Nephron progenitor cell (in vitro differentiated cells): ENCODE measurements at regions not wholly inside any gene's neighbourhood (a gene's known extent, or its start where the extent isn't known, plus 50 kb on each side); places are given as distances from the start of the nearest gene placed in this dataset.

Experiments
- DNase-seq: peaks from one replicate; pipeline ENCODE4 v3.0.0; 2021
- H3K27ac Mint-ChIP-seq: 2 replicates; pipeline ENCODE4 v1.8.0; 2021; ENCODE audit warnings: mild to moderate bottlenecking, moderate library complexity, mixed read lengths
- H3K27me3 Mint-ChIP-seq: 2 replicates; pipeline ENCODE4 v1.8.0; 2021; ENCODE audit warnings: mild to moderate bottlenecking, low read depth, mixed read lengths; ENCODE audit not compliant: poor library complexity
- H3K36me3 Mint-ChIP-seq: 2 replicates; pipeline ENCODE4 v1.8.0; 2021; ENCODE audit warnings: low read depth, mixed read lengths
- H3K4me1 Mint-ChIP-seq: 2 replicates; pipeline ENCODE4 v1.8.0; 2021; ENCODE audit warnings: mixed read lengths
- H3K4me3 Mint-ChIP-seq: 2 replicates; pipeline ENCODE4 v1.8.0; 2021; ENCODE audit warnings: mild to moderate bottlenecking, moderate library complexity, mixed read lengths
- H3K9me3 Mint-ChIP-seq: 2 replicates; pipeline ENCODE4 v1.8.0; 2021; ENCODE audit warnings: mild to moderate bottlenecking, moderate library complexity, mixed read lengths
- TF ChIP-seq, protein P1 (sequence below): fragments of 200-600 bp; sonication (generic); IDR thresholded peaks from 2 replicates; pipeline ENCODE4 v1.5.0; 2021; ENCODE audit warnings: antibody characterized with exemption

GRCh38 chr10:131655101-131655849 is 245.5 kb upstream of the PPP2R2D start:
- Mint-ChIP-seq H3K36me3 (no peaks in the 10 kb centered on the region), H3K27me3 (peaks cover 21% of the 10 kb centered on the region), H3K4me3 (no peak overlapping the region), H3K27ac (peak overlapping the region; percentile 53), H3K4me1 (peaks cover 52% of the 10 kb centered on the region), H3K9me3 (peaks cover 11% of the 10 kb centered on the region)
- TF ChIP-seq, protein P1, sequence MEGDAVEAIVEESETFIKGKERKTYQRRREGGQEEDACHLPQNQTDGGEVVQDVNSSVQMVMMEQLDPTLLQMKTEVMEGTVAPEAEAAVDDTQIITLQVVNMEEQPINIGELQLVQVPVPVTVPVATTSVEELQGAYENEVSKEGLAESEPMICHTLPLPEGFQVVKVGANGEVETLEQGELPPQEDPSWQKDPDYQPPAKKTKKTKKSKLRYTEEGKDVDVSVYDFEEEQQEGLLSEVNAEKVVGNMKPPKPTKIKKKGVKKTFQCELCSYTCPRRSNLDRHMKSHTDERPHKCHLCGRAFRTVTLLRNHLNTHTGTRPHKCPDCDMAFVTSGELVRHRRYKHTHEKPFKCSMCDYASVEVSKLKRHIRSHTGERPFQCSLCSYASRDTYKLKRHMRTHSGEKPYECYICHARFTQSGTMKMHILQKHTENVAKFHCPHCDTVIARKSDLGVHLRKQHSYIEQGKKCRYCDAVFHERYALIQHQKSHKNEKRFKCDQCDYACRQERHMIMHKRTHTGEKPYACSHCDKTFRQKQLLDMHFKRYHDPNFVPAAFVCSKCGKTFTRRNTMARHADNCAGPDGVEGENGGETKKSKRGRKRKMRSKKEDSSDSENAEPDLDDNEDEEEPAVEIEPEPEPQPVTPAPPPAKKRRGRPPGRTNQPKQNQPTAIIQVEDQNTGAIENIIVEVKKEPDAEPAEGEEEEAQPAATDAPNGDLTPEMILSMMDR: no peak
- peak; percentile 65 for DNase-seq

- TF ChIP-seq, protein P1: no peak
- H3K4me1 Mint-ChIP-seq: peaks cover 50% of the 10 kb centered on the region
- H3K4me3 Mint-ChIP-seq: no peak overlapping the region
- peaks cover 17% of the 10 kb centered on the region for H3K9me3 Mint-ChIP-seq
- H3K36me3 Mint-ChIP-seq: no peaks in the 10 kb centered on the region
- peaks cover 21% of the 10 kb centered on the region for H3K27me3 Mint-ChIP-seq
- DNase-seq: no peak
- no peak overlapping the region for H3K27ac Mint-ChIP-seq
Observed at GRCh38 chr10:131656009-131656408, 244.8 kb upstream of the PPP2R2D start.

GRCh38 chr10:131656431-131656841 is 244.4 kb upstream of the PPP2R2D start:
- peaks cover 20% of the 10 kb centered on the region for H3K27me3 Mint-ChIP-seq
- H3K4me3 Mint-ChIP-seq: no peak overlapping the region
- H3K9me3 Mint-ChIP-seq: peaks cover 20% of the 10 kb centered on the region
- TF ChIP-seq, protein P1: no peak
- DNase-seq: no peak
- H3K4me1 Mint-ChIP-seq: peaks cover 46% of the 10 kb centered on the region
- H3K36me3 Mint-ChIP-seq: no peaks in the 10 kb centered on the region
- no peak overlapping the region for H3K27ac Mint-ChIP-seq

- H3K27ac Mint-ChIP-seq: no peak overlapping the region
- no peaks in the 10 kb centered on the region for H3K36me3 Mint-ChIP-seq
- TF ChIP-seq, protein P1: no peak
- peaks cover 36% of the 10 kb centered on the region for H3K4me1 Mint-ChIP-seq
- H3K27me3 Mint-ChIP-seq: peaks cover 11% of the 10 kb centered on the region
- H3K4me3 Mint-ChIP-seq: no peak overlapping the region
- H3K9me3 Mint-ChIP-seq: peaks cover 21% of the 10 kb centered on the region
- no peak for DNase-seq
Observed at GRCh38 chr10:131657318-131657984, 243.4 kb upstream of the PPP2R2D start.

GRCh38 chr10:131657985-131658330 is 242.8 kb upstream of the PPP2R2D start:
- peaks cover 30% of the 10 kb centered on the region for H3K4me1 Mint-ChIP-seq
- DNase-seq: no peak
- H3K27ac Mint-ChIP-seq: no peak overlapping the region
- H3K36me3 Mint-ChIP-seq: no peaks in the 10 kb centered on the region
- H3K9me3 Mint-ChIP-seq: peaks cover 21% of the 10 kb centered on the region
- no peak overlapping the region for H3K4me3 Mint-ChIP-seq
- H3K27me3 Mint-ChIP-seq: peaks cover 9% of the 10 kb centered on the region
- TF ChIP-seq, protein P1: no peak
